OCI-LY7 (cell line): ENCODE measurements at regions not wholly inside any gene's neighbourhood (a gene's known extent, or its start where the extent isn't known, plus 50 kb on each side); places are given as distances from the start of the nearest gene placed in this dataset.

Source experiments
- BruUV-seq: library from RNA; stranded (reverse); fragments of 400-500 nt; replicated peaks from 2 replicates; lab custom pipeline; 2021; lab: Mats Ljungman, UMichigan
- CTCF ChIA-PET: fragments of 300-600 bp; sonication (Branson Sonifier 250); formaldehyde crosslinking; loops from one replicate; lab custom pipeline; 2022; ENCODE audit warnings: antibody characterized with exemption; ENCODE audit not compliant: unreplicated experiment; lab: Charles Lee
- POLR2A ChIA-PET: fragments of 300-600 bp; sonication (Branson Sonifier 250); formaldehyde crosslinking; loops from one replicate; lab custom pipeline; 2022; ENCODE audit warnings: antibody characterized with exemption; lab: Charles Lee
- DNase-seq: peaks from one replicate; pipeline ENCODE4 v3.0.0-alpha.2; 2015; ENCODE audit warnings: low spot score
- H2AFZ ChIP-seq: fragments of 200-600 bp; sonication (generic), shearing (Covaris generic); 2 replicates; pipeline ENCODE4 v1.6.1; 2014; ENCODE audit warnings: mild to moderate bottlenecking, antibody characterized with exemption, low read length, moderate library complexity
- H3K27ac ChIP-seq: fragments of 200-600 bp; sonication (generic); 2 replicates; pipeline ENCODE4 v1.5.1; 2014; ENCODE audit warnings: mixed run types, low read depth, mild to moderate bottlenecking, moderate library complexity, low read length, inconsistent platforms; ENCODE audit not compliant: poor library complexity, severe bottlenecking
- H3K36me3 ChIP-seq: fragments of 200-600 bp; sonication (generic); 2 replicates; pipeline ENCODE4 v1.6.1; 2014; ENCODE audit warnings: mild to moderate bottlenecking, antibody characterized with exemption, low read length, moderate library complexity, mixed read lengths; ENCODE audit not compliant: insufficient read depth
- H3K4me1 ChIP-seq: fragments of 200-600 bp; sonication (generic); 2 replicates; pipeline ENCODE4 v1.5.1; 2014; ENCODE audit warnings: mild to moderate bottlenecking, low read length; ENCODE audit not compliant: insufficient read depth, poor library complexity, severe bottlenecking
- H3K4me2 ChIP-seq: fragments of 200-600 bp; sonication (generic); 2 replicates; pipeline ENCODE4 v1.6.1; 2014; ENCODE audit warnings: mild to moderate bottlenecking, low read length
- H3K4me3 ChIP-seq: fragments of 200-600 bp; sonication (generic); 2 replicates; pipeline ENCODE4 v1.5.1; 2014; ENCODE audit warnings: mild to moderate bottlenecking, low read depth, low read length; ENCODE audit not compliant: poor library complexity, severe bottlenecking
- H3K79me2 ChIP-seq: fragments of 200-600 bp; sonication (generic); 2 replicates; pipeline ENCODE4 v1.6.1; 2016; ENCODE audit warnings: low read depth, mild to moderate bottlenecking, low read length, moderate library complexity, mixed read lengths; ENCODE audit not compliant: insufficient read depth
- H3K9me2 ChIP-seq: fragments of 200-600 bp; sonication (generic); 2 replicates; pipeline ENCODE4 v1.6.1; 2016; ENCODE audit warnings: mild to moderate bottlenecking, low read length, mixed read lengths; ENCODE audit not compliant: insufficient read depth
- H3K9me3 ChIP-seq: fragments of 200-600 bp; sonication (generic); 2 replicates; pipeline ENCODE4 v1.6.1; 2014; ENCODE audit warnings: mild to moderate bottlenecking, mixed run types, low read length, mixed read lengths
- H4K20me1 ChIP-seq: fragments of 200-600 bp; sonication (generic); 2 replicates; pipeline ENCODE4 v1.6.1; 2014; ENCODE audit warnings: mild to moderate bottlenecking, antibody characterized with exemption, low read length, moderate library complexity, mixed read lengths; ENCODE audit not compliant: insufficient read depth
- EZH2phosphoT487 ChIP-seq: fragments of 200-600 bp; sonication (generic); IDR thresholded peaks from 2 replicates; pipeline ENCODE4 v1.6.1; 2018; ENCODE audit warnings: low read depth, borderline replicate concordance, mild to moderate bottlenecking, mixed run types, antibody characterized with exemption, low read length, moderate library complexity, mixed read lengths
- intact Hi-C: fragments of 100-400 bp; cut with micrococcal nuclease; formaldehyde crosslinking; loops from one replicate; pipeline ENCODE4 v1.10.0; 2022; ENCODE audit not compliant: unreplicated experiment
- TF ChIP-seq, protein P1 (sequence below): fragments of 200-600 bp; sonication (generic); conservative IDR thresholded peaks from 2 replicates; pipeline ENCODE4 v1.5.1; 2014; ENCODE audit warnings: mild to moderate bottlenecking, antibody characterized with exemption, low read length, moderate library complexity, mixed read lengths

DNA sequence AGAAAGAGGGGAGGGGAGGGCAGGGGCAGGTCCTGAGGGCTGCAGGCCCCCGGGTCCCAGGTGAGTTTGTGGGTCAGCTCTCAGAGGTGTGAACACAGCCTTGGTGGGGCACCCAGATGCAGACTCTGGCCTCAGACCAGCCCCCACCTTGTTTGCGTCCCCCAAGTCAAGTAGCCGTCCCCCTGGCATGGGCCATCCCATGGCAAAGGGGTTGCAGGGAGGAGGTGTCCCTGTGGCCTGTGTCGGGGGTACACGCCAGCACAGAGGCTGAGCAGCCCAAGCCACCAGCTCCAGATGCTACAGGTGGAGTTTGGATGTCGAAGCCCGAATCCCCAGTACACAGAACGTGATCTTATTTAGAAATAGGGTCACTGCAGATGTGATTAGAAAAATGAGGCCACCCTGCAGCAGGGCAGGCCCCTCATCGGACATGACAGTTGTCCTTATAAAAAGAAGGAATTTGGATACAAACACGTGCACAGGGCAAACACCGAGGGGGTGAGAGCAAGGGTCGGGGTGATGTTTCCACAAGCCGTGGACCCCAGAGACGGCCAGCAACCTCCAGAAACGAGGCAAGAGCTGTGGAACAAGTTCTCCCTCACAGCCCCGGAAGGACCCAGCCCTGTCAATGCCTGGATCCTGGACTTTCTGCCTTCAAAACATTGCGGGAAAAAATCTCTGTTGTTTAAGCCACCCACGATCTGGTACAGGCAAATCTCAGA, 141.2 kb upstream of the C14orf180 start:
- no peak overlapping the region for H2AFZ ChIP-seq
- no peaks in the 10 kb centered on the region for H3K4me1 ChIP-seq
- BruUV-seq, result no TSS peak
- no peak overlapping the region for H3K4me2 ChIP-seq
- no peak for DNase-seq
- POLR2A ChIA-PET, result interaction anchor here (0.6 kb wide), 1 partner anchor 626 kb away, joined by 3 read pairs; no protein-coding TSS in a partner anchor
- no peaks in the 10 kb centered on the region for H4K20me1 ChIP-seq
- H3K36me3 ChIP-seq, result no peaks in the 10 kb centered on the region
- H3K9me2 ChIP-seq, result no peaks in the 10 kb centered on the region
- H3K27ac ChIP-seq, result no peak overlapping the region
- CTCF ChIA-PET, result no interaction called here
- intact Hi-C loops, result no loop called here
- H3K4me3 ChIP-seq, result no peak overlapping the region
- no peaks in the 10 kb centered on the region for H3K9me3 ChIP-seq
- H3K79me2 ChIP-seq, result no peaks in the 10 kb centered on the region
- TF ChIP-seq EZH2phosphoT487, result no peak
- TF ChIP-seq, protein P1, sequence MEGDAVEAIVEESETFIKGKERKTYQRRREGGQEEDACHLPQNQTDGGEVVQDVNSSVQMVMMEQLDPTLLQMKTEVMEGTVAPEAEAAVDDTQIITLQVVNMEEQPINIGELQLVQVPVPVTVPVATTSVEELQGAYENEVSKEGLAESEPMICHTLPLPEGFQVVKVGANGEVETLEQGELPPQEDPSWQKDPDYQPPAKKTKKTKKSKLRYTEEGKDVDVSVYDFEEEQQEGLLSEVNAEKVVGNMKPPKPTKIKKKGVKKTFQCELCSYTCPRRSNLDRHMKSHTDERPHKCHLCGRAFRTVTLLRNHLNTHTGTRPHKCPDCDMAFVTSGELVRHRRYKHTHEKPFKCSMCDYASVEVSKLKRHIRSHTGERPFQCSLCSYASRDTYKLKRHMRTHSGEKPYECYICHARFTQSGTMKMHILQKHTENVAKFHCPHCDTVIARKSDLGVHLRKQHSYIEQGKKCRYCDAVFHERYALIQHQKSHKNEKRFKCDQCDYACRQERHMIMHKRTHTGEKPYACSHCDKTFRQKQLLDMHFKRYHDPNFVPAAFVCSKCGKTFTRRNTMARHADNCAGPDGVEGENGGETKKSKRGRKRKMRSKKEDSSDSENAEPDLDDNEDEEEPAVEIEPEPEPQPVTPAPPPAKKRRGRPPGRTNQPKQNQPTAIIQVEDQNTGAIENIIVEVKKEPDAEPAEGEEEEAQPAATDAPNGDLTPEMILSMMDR, result no peak

DNA sequence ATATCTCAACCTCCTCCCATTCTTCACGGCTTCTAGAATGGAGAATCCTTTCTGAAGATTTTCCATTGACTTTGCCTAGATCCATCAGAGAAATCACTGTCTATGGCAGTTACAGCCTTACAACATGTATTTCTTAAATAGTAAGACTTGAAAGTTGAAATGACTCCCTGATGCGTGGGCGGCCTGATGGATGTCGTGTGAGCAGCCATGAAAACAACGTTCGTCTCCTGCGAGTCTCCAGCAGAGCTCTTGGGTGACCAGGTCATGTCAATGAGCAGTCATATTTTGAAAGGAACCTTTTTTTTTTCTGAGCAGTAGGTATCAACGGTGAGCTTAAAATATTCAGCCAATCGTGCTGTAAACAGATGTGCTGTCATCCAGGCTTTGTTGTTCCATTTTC, 139.9 kb upstream of the C14orf180 start:
- ChIA-PET CTCF (no interaction called here), POLR2A (interaction anchor here (0.8 kb wide), 1 partner anchor 8 kb away, joined by 3 read pairs; no protein-coding TSS in a partner anchor)
- Histone ChIP-seq H3K27ac (no peak overlapping the region), H3K36me3 (no peaks in the 10 kb centered on the region), H3K4me2 (no peak overlapping the region), H3K9me3 (no peaks in the 10 kb centered on the region), H3K4me1 (no peaks in the 10 kb centered on the region), H4K20me1 (no peaks in the 10 kb centered on the region), H3K79me2 (no peaks in the 10 kb centered on the region), H3K9me2 (no peaks in the 10 kb centered on the region), H2AFZ (no peak overlapping the region), H3K4me3 (no peak overlapping the region)
- intact Hi-C loops, result no loop called here
- BruUV-seq, result no TSS peak
- DNase-seq, result no peak
- no peak for TF ChIP-seq EZH2phosphoT487
- TF ChIP-seq, protein P1, result no peak

DNA sequence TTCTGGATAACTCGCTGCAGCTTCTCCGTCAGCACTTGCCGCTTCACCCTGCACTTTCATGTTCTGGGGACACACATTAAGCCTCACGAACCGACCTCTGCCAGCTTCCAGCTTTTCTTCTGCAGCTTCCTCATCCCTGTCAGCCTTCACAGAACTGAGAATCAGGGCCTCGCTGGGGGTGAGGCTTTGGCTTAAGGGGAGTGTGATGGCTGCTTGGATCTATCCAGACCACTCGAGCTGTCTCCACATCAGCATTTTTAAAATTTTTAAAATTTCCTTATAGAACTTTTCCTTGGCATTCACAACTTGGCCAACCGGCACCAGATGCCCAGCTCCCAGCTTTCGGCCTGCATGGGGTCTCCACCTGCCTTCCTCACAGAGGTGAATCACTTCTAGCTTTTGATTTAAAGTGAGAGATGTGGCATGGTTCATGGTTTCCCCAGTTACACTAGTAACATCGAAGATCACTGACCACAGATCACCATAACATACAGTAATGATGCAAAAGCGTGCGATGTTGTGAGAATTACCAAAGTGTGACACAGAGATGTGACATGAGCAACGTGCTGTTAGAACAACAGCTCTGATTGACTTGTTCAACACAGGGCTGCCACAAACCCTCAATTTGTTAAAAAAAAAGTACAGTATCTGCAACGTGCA, 139.1 kb upstream of the C14orf180 start:
- ChIA-PET POLR2A (interaction anchor here (0.8 kb wide), 1 partner anchor 9 kb away, joined by 3 read pairs; no protein-coding TSS in a partner anchor), CTCF (no interaction called here)
- Histone ChIP-seq H4K20me1 (no peaks in the 10 kb centered on the region), H3K9me2 (no peaks in the 10 kb centered on the region), H3K4me2 (no peak overlapping the region), H3K9me3 (no peaks in the 10 kb centered on the region), H3K4me1 (no peaks in the 10 kb centered on the region), H3K27ac (no peak overlapping the region), H2AFZ (no peak overlapping the region), H3K36me3 (no peaks in the 10 kb centered on the region), H3K79me2 (no peaks in the 10 kb centered on the region), H3K4me3 (no peak overlapping the region)
- no peak for TF ChIP-seq EZH2phosphoT487
- TF ChIP-seq, protein P1, result no peak
- no TSS peak for BruUV-seq
- intact Hi-C loops, result no loop called here
- no peak for DNase-seq
